Transverse colon (tissue), 4 donors: ENCODE measurements at regions not wholly inside any gene's neighbourhood (a gene's known extent, or its start where the extent isn't known, plus 50 kb on each side); places are given as distances from the start of the nearest gene placed in this dataset.

Experiments used
- CTCF ChIP-seq, 5 experiments: fragments of 200-600 bp in 3 of 5; fragments of 450-650 bp in 2 of 5; sonication (generic) in 3 of 5; IDR thresholded peaks; 1 replicate in 2 of 5; 2 replicates in 3 of 5; pipeline ENCODE4 v1.5.1; 2016 to 2017; ENCODE audit warnings: antibody characterized with exemption in 5 of 5, inconsistent platforms in 3 of 5, mild to moderate bottlenecking in 2 of 5, moderate library complexity in 1 of 5
- POLR2A ChIP-seq: fragments of 450-650 bp; IDR thresholded peaks from one replicate; pipeline ENCODE4 v1.6.1; 2016; ENCODE audit warnings: antibody characterized with exemption, mild to moderate bottlenecking, moderate library complexity
- POLR2AphosphoS5 ChIP-seq, 3 donors: sonication (generic); formaldehyde crosslinking; IDR thresholded peaks; one replicate each; pipeline ENCODE4 v1.6.1; 2016; ENCODE audit warnings: antibody characterized with exemption in 3 of 3

- TF ChIP-seq CTCF (IDR thresholded peaks at IDR 0.05) = no peak
- TF ChIP-seq POLR2AphosphoS5 (IDR thresholded peaks at IDR 0.05) = no peak
- no peak for TF ChIP-seq POLR2A
Observed at GRCh38 chr3:21237638-21238037, 513.4 kb downstream of the ZNF385D start.
